ENCODE measurements at regions not wholly inside any gene's neighbourhood (a gene's known extent, or its start where the extent isn't known, plus 50 kb on each side); places are given as distances from the start of the nearest gene placed in this dataset.
A peak's percentile ranks its signal among the peaks of the same experiment; 100 is the strongest.

- Histone ChIP-seq H3K79me1 (ENCODE audit: low read depth, low read length) (no peaks in the 10 kb centered on the region), H3K27me3 (replicated peaks in 1 of 4; ENCODE audit: control insufficient read depth in 3 of 4, extremely low read depth in 1 of 4, insufficient read depth in 3 of 4, low read length in 3 of 4) (no peaks in the 10 kb centered on the region), H3K18ac (ENCODE audit: extremely low read depth, low read length) (no peak overlapping the region), H3K23me2 (ENCODE audit: low read depth, low read length) (no peaks in the 10 kb centered on the region), H3K4ac (replicated peaks; ENCODE audit: insufficient read length, low read depth, low read length) (no peak overlapping the region), H3K4me1 (replicated peaks in 1 of 4; ENCODE audit: control insufficient read depth in 3 of 4, insufficient read depth in 4 of 4, low read length in 3 of 4) (peaks cover 0 to 6% (median 0%) of the 10 kb centered on the region in 4 experiments; a peak in 1 of 7 replicates), H3K23ac (ENCODE audit: insufficient read length) (no peak overlapping the region), H3K36me3 (ENCODE audit: control insufficient read depth in 2 of 4, insufficient read depth in 4 of 4, low read length in 3 of 4) (no peaks in the 10 kb centered on the region), H3K4me3 (ENCODE audit: extremely low read depth in 1 of 4, insufficient read depth in 2 of 4, low read depth in 3 of 4, low read length in 4 of 4) (no peak overlapping the region), H4K20me1 (replicated peaks in 1 of 2; ENCODE audit: control insufficient read depth in 1 of 2, insufficient read depth in 2 of 2, low read length in 2 of 2) (no peaks in the 10 kb centered on the region), H2BK12ac (ENCODE audit: low read depth, low read length) (no peak overlapping the region), H2BK15ac (ENCODE audit: low read length) (no peak overlapping the region), H4K5ac (ENCODE audit: insufficient read length, low read depth, low read length) (no peak overlapping the region), H4K8ac (ENCODE audit: extremely low read depth, insufficient read depth, low read length) (no peak overlapping the region), H3K27ac (ENCODE audit: low read depth, low read length) (no peak overlapping the region), H3K79me2 (ENCODE audit: control insufficient read depth in 1 of 2, insufficient read depth in 2 of 2, low read length in 2 of 2) (no peaks in the 10 kb centered on the region), H2AK5ac (ENCODE audit: low read depth, low read length) (no peak overlapping the region), H2BK120ac (replicated peaks; ENCODE audit: low read depth, low read length) (no peak overlapping the region), H2BK20ac (ENCODE audit: low read length) (no peak overlapping the region), H3K4me2 (ENCODE audit: insufficient read depth in 1 of 2, low read depth in 2 of 2, low read length in 2 of 2) (no peak overlapping the region), H3K56ac (replicated peaks; ENCODE audit: insufficient read length, low read depth, low read length) (no peak overlapping the region), H4K91ac (replicated peaks; ENCODE audit: insufficient read length, low read length) (no peak overlapping the region), H3K9ac (replicated peaks in 1 of 4; ENCODE audit: extremely low read depth in 1 of 4, low read depth in 3 of 4, low read length in 3 of 4) (no peak overlapping the region), H2BK5ac (ENCODE audit: low read depth, low read length) (no peak overlapping the region), H3K14ac (ENCODE audit: insufficient read length) (no peak overlapping the region), H2AFZ (ENCODE audit: low read length) (0 out of 2 replicates have a peak overlapping the region, but pooled peaks have one; percentile 1), H3K9me3 (ENCODE audit: insufficient read depth in 2 of 2, low read depth in 1 of 2, low read length in 1 of 2) (no peaks in the 10 kb centered on the region)
- no peak for DNase-seq (ENCODE audit: low read depth in 1 of 2, low spot score in 2 of 2)
- 43% methylated on average over 1 of the region's 1 CpG; no CpG with 5 or more reads in 1 of the 2 experiments for WGBS, 2 experiments (ENCODE audit: extremely low coverage in 1 of 2, insufficient coverage in 1 of 2, insufficient read length in 1 of 2, insufficient replicate concordance in 2 of 2, low coverage in 1 of 2, low lambda C conversion rate in 2 of 2, missing lambda C conversion rate in 1 of 2)
- CTCF ChIA-PET (ENCODE audit: partially characterized antibody): interaction anchor here (0.6 to 2.3 kb wide), 23 partner anchors 10 to 1203 kb away, joined by 3 to 15 read pairs (median 3); partner anchors contain the start of gene MYCN
- POLR2A ChIA-PET (ENCODE audit: partially characterized antibody): no interaction called here
- FAIRE-seq: peak; percentile 65
- TF ChIP-seq SIN3A (conservative IDR thresholded peaks at IDR 0.05 in 1 of 2, IDR thresholded peaks at IDR 0.05 in 1 of 2; ENCODE audit: low read depth in 1 of 2, low read length in 2 of 2) (no peak), SUZ12 (IDR thresholded peaks at IDR 0.05; ENCODE audit: low read length) (no peak), KDM4A (IDR thresholded peaks at IDR 0.05; ENCODE audit: low read depth, low read length, severe bottlenecking) (no peak), MAFK (IDR thresholded peaks at IDR 0.05; ENCODE audit: low read depth, low read length) (no peak), RAD21 (IDR thresholded peaks at IDR 0.05 in 1 of 2, conservative IDR thresholded peaks at IDR 0.05 in 1 of 2; ENCODE audit: low read depth in 2 of 2, low read length in 2 of 2) (peak; percentile 71 to 73), ATF2 (IDR thresholded peaks at IDR 0.05; ENCODE audit: low read length) (no peak), KDM5A (IDR thresholded peaks at IDR 0.05; ENCODE audit: low read length) (no peak), CBX8 (IDR thresholded peaks at IDR 0.05; ENCODE audit: borderline replicate concordance, low read depth, low read length) (no peak), BRCA1 (IDR thresholded peaks at IDR 0.05; ENCODE audit: low read depth, low read length) (no peak), ASH2L (IDR thresholded peaks at IDR 0.05; ENCODE audit: low read length) (no peak), SIRT6 (IDR thresholded peaks at IDR 0.05; ENCODE audit: low read length) (no peak), MAX (IDR thresholded peaks at IDR 0.05) (no peak), CBX5 (IDR thresholded peaks at IDR 0.05; ENCODE audit: low read depth, low read length) (no peak)
Observed at GRCh38 chr2:15860760-15861159, 79.6 kb upstream of the MYCN start.
